HG02852 (cell line): ENCODE measurements at regions not wholly inside any gene's neighbourhood (a gene's known extent, or its start where the extent isn't known, plus 50 kb on each side); places are given as distances from the start of the nearest gene placed in this dataset.

Experiments
- ATAC-seq: cut with Tn5 transposase; IDR thresholded peaks from one replicate; pipeline ENCODE4 v1.9.1; 2021; ENCODE audit warnings: mild to moderate bottlenecking, moderate library complexity; ENCODE audit not compliant: unreplicated experiment

DNA sequence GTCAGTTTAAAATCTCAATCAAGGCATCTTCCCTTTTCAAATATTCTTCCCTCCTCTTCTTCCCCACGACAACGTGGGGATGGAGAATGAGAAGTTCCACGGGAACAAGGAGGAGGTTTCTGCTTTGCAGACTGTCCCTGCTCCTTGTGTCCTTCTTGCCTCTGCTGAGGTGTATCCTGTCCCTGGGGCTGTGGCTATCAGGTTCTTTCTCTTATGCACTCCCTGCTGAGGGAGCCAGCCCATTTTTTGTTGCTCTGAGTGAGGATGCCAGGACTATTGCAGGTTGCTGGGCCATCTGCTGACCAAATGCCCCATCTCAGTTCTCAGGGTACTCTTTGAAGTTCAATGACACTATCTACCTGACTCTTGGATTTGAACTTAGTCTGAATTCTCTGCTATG, 533.6 kb downstream of the RNF144B start:
- no peak for ATAC-seq

DNA sequence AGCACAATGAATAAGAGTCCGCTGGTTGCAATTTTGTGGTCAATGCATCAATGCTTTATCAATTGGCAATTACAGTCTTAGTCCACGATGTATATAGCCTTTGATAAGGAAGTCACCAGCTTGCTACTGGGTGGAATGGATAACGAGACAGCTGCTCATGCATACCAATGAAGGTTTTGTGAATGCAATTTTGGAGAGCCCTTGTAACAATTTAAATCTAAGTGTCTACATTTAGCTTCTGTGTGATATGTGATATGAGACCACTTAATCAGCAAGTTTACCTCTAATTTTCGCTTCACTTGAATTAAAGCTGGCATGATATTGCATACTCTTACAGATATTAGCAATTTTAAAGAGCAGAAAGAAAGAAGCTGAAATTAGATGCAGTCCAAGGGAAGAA, 543.9 kb downstream of the RNF144B start:
- ATAC-seq, result no peak

DNA sequence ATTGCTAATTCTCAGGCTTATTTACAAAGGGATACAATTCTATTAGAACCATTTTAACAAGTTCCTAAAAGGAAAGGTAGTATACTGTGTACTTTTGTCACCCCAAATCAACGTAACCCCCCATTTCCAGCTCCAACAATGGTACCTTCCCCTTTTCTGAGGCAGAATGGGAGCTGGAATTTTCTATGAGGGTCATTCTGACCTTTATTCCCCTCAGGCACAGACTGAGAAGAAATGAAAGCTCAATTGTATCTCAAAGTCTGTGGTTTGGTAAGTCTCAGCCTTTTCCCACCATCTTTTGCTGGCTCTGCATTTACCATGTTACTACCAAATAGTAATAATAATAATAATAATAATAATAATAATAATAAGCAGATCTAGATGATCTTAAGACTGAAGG, 571.0 kb downstream of the RNF144B start:
- ATAC-seq, result no peak

DNA sequence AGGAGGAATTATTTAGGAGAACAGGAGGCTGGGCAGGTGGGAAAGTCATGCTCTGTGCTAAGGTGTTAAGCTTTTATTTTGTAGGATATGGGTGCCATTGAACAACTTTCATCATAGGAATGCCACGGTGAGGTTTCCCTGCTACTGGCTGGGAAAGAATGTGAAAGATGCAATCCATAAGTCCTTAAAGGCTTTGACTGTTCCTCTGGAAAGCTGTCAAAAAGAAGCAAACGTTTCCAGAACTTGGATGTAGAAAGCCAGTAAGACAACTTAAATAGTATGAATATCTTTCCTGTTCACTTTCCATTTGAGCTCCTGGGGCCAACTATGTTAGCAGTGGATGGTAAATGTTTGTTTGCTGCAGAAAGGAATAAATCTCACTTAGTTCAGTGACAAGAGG, 574.4 kb downstream of the RNF144B start:
- no peak for ATAC-seq

DNA sequence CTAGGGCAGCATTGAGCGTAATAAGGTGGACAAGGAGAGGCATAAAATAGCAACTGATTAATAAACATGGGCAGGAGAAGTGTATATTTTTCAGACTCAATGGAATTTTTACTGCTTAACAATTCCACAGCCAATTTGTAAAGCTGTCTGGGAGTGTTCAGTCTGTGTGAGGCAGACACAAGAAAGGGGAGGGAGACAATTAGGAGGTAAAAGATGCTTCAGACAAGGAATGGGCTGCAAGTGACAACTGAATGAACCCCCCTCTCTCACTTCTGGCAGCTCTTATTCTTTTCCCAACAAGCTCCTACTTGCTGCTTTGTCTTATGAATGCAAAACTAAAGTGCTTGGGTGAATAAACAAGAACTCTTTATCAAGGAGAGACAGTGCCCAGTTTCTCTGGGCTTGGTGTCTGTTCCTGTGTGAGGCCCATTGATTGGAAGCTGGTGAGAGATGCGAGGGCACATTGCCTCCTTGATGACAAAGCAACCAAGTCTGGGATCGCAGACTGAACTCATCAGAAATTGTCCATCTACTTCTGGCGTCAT, 575.3 kb downstream of the RNF144B start:
- ATAC-seq, result no peak

DNA sequence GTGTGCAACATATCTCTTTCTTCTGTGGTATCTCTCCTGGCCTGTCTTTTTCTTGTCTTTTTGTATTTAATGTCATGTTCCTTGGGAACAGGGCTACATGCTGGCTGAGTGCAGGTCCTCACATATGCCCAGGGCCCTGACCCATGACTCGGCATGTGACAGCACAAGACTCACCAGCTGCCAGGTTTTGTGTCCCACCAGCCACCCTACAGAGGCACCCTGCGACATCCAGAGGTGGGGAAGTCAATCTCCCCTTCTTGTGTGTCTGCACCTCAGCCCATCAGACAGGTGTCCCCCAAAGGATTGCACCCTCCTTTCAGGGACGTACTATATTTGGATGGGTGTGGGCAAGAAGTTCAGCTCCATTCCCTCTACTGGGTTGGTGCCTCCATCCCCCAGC, 576.3 kb downstream of the RNF144B start:
- ATAC-seq, result no peak

DNA sequence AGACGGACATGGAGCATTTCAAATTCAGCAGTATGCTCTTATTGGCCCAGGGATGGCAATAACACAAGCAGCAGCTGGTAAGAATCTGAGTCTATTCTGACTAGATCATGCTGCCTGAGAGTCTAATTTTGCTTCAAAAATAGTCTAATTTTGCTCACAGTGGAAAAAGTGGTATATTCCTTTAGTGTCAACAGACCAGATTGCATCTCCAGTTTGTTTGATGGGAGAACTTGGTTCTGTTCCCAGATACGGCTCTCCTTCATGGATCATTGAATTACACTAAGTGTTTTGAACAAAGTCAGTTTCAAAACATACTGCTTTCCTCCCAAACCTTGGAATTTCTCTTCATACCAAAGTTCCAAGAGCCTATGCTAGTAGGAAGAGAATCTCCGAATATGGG, 586.1 kb downstream of the RNF144B start:
- no peak for ATAC-seq

DNA sequence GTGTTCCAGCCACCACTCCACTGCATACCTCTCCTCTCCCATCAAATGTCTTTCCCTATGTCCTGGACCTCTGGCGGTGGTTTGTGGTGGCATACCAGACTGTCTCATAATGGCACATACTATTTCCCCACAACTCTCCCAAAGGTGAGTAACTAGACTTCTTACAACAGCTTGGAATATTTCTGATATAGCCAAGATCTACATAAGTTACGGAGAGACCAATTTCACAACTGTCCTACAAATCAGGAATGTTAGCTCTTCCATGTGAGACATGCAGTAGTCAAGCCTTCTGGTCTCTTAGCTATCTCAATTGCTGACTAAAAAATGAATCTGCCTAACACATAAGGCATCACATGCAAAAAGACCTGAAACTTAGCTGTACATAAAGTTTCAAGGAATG, 588.9 kb downstream of the RNF144B start:
- no peak for ATAC-seq

DNA sequence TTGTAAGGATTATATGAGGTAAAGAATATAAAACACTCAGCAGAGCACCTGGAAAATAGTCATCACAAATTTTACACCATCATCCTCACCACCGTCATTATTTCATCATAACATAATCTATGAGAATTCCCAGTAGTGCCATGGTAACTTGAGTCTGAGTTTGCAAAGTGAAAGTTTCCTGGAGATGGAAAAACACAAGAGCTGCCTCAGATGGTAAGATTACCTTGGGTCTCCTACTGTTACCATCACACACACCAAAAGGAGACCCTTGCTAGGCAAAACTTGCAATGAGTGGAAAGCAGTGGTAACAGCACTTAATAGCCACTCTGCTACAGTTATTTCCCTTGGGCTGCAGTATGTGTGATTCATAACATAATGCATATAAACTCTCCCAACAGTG, 589.8 kb downstream of the RNF144B start:
- no peak for ATAC-seq

DNA sequence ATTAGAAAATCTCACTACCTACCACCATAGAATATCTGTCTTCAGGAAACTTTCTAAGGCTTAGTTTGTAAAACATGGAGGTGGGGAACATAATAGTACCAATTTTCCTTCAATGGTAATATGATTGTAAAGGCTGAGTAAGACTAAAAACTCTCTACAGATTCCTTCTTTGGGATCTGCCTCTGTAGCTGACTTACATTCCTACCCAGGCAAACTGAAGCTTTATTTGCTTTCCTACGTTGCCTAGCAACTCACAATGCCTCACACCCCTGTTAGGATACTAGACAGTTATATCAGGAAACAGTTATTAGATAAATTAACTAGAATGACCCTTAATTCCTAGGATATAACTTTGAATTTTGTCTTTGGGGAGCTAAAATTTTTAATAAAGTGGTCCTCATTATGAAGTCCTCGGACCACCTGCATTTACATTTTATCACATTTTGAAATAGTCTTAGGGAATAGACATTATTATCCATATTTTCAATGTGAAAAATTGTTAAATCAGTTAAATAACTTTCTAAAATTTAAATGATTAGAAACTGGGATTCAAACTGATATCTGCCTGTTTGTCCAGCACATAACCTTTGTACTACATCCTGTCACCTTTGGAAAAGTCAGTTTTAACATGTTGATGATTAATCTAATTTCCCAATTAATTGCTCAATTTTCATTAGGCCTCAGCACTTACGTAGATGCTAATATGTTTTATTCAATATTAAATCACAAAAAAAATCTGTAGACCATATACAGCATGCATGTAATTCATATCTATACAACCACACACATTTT, 591.4 kb downstream of the RNF144B start:
- no peak for ATAC-seq

DNA sequence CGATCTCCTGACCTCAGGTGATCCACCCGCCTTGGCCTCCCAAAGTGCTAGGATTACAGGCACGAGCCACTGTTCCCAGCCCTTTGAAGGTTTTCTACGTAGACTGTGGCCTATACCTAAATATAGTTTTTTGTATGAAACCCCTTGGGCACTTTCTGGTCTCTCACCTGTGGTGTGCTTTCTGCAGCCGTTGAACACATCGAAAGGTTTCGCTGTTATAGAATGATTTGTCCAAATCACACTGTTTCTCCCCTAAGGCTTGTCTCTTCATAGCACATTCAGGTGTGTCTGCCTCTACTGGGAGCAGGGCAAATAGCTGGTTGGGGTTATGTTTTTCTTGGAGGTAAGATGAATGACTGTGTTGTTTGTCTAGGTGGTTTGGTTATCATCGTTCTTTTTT, 597.9 kb downstream of the RNF144B start:
- no peak for ATAC-seq

DNA sequence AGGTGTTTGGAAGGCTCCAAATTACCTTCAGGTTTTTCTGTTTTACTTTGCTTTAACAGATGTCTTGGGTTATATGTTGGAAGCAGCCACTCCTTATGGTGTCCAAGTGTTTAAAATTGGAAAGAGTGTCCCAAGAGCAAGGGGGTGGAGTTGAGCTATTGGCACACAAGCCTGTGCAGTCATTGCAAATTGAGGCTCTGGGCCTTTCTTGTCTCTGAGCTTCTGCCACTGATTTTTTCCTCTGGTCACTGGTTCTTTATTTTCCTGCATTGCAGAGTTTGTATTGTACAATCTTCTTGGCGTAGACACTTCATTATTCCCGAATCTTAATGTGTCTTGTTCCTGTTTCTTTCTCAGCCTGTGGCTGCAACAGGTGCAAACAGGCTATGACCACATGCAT, 598.8 kb downstream of the RNF144B start:
- ATAC-seq, result no peak

DNA sequence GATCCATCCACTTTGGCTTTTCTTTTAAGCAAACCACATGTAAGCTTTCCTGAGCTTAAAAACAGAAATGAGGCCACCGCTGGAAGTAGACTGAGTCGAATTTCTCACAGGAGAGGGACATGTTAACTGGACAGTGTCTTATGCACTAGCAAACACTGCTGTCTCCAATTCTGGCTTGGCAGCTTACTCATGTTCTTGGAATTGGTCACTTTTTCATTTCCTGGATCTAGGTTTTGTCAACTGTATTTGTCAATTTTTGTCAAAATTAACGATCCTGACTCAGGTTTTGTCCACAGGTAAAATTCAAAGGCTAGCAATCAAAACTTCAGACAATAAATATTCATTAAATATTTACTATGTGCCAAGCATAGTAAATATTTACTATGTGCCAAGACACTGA, 601.5 kb downstream of the RNF144B start:
- no peak for ATAC-seq

DNA sequence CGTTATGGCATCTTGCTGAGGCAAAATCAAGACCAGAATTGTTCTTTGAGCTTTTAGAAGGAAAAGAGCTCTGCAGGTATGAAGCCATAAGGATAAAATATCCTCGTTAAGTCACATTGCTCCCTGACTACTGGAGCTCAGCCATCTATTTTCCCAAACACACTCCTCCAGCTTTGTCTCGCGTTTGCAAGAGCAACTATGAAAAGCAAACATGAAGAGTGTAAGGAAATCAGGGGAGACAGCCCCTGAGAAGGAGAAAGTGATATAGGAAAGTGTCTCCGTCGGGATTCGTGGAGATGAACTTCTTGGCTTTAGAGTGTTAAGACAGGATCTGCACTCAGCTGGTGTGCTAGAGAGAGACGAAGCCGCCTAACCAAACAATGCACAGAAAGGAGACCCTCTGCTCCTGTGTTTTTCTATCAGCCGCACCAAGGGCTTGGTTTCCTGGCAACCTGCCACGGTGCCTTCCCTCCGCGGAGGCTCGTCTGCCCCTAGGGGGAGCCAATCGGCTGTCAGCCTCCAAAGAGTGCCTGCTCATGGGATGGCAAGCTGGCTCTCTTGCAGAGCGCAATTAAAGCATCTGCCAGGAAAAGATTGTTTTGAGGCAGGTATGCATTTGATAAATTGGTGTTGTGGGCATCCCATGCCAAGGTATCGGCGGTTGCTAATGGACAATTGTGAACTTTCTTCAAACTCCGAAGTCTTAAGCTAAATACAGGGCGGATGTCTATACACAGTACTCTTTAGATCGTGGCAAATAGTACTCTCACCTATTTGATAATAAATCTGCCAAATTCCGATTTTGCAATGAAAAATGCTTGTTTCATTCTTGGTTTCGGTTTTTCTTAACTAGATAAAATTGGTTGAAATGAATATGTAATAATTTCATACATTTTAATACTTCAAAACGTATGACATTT, 603.2 kb downstream of the RNF144B start:
- ATAC-seq, result peak; percentile 77

DNA sequence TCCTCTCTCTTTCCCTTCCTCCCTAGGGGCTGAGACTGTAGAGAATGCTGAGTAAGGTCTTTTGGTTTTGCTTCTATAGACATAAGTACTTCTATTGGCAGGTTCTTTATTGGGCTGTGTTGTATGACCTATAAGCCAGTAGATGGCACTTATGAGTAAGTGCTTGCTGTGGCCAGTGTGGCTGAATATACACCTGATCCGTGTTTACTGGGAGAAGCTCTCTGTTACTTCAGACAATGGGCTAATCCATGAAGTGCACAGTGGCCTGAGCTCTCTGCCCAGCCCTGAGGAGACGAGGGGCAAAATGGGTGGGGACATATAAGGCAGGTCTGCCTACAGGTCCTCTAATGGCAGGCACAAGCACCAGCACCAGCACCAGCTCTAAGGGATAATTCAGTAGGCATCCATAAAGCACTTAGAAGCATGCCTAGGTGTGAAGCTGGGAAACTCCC, 610.3 kb downstream of the RNF144B start:
- ATAC-seq, result peak; percentile 99

DNA sequence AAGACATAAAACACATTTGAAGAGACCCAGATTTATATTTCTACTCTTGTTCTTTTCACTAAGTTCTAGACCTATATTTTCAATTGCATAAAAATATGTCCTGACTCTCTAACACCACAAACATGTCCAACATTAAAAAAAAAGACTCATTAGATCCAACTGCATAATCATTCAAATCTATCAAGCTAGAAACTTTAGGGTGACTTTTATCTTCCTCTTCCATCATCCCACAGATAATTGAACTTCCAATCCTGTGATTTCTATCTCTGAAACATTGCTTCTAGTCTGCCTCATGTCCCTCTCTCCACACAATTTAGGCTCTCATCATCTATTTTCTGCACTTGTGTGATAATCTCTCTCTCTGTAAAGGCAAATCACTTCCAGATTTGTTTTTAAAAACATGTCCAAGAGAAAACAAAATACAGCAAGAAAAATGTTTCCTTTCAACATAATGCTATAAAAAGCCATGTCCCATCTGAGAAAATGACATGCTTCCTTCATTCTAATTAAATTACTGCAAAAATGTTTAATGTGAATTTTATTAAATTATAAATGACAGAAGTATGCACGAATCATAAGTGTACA, 615.9 kb downstream of the RNF144B start:
- no peak for ATAC-seq

DNA sequence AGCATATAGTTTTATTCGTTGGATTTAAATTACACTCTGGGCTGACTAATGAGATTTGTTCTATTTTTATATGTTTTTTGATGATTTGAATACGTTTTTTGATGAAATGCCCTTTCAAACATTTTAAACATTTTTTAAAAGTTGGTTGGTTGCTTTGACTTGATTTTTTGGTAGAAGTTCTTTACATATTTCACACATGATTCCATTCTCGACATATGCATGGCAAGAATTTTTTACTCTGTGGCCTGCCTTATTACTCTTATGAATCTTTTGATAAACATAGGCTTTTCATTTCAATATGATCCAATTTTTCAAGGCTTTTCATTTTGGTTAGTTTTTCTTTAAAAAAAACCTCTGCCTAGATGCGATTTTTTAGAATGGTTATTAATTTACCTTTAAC, 617.0 kb downstream of the RNF144B start:
- ATAC-seq, result no peak

DNA sequence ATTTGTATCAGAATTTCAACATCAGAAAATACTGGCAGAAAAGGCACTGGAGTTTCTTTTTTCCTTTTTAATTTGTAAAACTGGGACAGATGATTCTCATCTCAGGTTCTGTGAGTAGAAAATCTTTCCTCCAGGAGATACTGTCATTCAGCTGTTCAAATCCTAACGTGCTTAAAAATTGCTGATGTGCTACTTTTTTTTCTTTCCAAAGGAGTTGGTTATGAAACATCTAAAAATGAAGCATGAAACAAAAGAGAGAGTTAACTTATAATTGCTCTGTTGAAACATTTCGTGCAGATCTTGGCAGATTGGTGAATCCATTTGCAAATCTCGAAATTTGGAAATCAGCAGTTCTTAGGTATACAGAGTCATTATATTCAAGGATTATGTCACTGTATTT, 622.6 kb downstream of the RNF144B start:
- ATAC-seq, result no peak

DNA sequence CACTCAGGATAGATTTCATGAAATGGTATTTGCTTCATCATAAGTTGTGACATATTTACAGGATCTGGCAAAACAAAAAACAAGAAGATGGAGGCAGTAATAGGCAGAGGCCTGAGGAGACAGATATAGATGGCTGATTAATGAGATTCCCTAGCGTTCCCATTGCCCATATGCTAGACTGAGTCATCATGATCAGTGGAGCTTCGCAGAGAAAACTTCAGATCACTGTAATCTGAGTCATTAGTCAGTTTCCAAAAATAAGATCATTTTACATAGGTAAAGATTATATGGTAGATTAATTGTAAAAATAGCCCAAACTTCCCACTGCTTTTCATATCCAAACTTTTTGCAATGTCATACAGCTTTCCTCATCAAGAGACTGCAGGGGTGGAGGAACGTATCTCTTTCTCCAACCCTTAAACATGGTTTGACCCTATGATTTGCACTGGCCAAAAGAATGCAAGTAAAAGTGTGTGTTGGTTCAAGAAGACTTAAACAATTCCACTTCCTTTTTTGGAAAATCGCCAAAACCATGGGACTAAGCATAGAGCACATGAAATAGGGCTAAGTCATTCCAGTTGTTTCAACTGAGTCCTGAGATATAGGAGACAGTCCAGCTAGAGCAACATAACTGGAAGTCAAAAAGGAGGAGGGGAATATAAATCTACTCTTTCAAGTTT, 626.0 kb downstream of the RNF144B start:
- no peak for ATAC-seq

DNA sequence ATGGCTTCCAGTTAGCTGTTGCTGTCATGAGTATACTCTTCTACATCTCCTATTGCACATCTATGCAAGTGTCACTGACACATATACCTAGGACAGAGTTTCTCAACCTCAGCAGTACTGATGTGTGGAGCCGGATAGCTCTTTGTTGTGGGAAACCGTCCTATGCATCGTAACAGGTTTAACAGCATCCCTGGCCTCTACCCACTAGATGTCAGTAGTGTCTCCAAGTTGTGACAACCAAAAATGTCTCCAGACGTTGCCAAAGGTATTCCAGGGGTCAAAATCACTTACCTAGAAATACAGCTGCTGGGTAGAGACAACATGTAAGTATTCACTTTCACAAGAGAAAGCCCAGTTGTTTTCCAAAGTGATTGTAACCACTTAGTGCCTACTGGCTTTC, 637.6 kb downstream of the RNF144B start:
- ATAC-seq, result no peak

DNA sequence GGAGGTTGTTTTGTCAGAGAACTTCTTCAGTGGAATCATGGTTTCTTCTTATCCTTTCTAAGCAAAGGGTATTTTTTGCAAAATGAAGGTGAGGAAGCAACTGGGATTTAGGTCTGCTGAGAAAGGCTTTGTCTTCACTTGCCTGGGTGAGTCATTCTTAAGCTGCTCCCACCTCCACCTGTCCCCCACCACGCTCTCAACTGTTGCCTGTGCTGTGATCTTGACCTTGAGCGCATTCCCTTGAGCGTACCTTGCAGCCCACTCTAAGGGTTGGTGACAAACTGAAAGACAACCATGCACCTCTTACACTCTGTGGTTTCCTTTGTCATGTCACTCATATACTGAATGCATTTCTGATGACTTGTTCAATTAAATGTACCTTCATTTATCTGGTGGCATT, 641.1 kb downstream of the RNF144B start:
- ATAC-seq, result no peak
